IMR-90 (cell line): ENCODE measurements at regions not wholly inside any gene's neighbourhood (a gene's known extent, or its start where the extent isn't known, plus 50 kb on each side); places are given as distances from the start of the nearest gene placed in this dataset.

Experiments used
- ATAC-seq: fragments of 200-7000 bp; cut with Tn5 transposase; 2 replicates; pipeline ENCODE4 v1.9.1; 2020; ENCODE audit warnings: low read depth, mild to moderate bottlenecking, moderate library complexity
- BruUV-seq: library from RNA; stranded (reverse); fragments of 400-500 nt; replicated peaks from 2 replicates; lab custom pipeline; 2021; lab: Mats Ljungman, UMichigan
- CTCF ChIA-PET: fragments of 300-600 bp; formaldehyde crosslinking; extraction: SDS; loops from one replicate; lab custom pipeline; 2021; ENCODE audit warnings: antibody characterized with exemption; lab: Yijun Ruan, JAX
- POLR2A ChIA-PET: fragments of 300-600 bp; sonication (Branson Sonifier 250); formaldehyde crosslinking; loops from one replicate; lab custom pipeline; 2022; ENCODE audit warnings: antibody characterized with exemption; ENCODE audit not compliant: unreplicated experiment; lab: Charles Lee
- DNase-seq: peaks from one replicate; pipeline ENCODE4 v3.0.0; 2013
- H2AFZ ChIP-seq: replicated peaks from 2 replicates; pipeline ENCODE3; 2013; ENCODE audit warnings: low read length, mild to moderate bottlenecking; ENCODE audit not compliant: poor library complexity
- H2AK5ac ChIP-seq: 2 replicates; pipeline ENCODE4 v1.6.1; 2013; ENCODE audit warnings: low read depth, low read length, inconsistent platforms
- H2AK9ac ChIP-seq: replicated peaks from 2 replicates; pipeline ENCODE3; 2013; ENCODE audit warnings: mild to moderate bottlenecking, low read depth, low read length, moderate library complexity; ENCODE audit not compliant: poor library complexity
- H2BK120ac ChIP-seq: 2 replicates; pipeline ENCODE4 v1.6.1; 2013; ENCODE audit warnings: low read depth, low read length, inconsistent platforms
- H2BK15ac ChIP-seq: 3 replicates; pipeline ENCODE4 v1.6.1; 2013; ENCODE audit warnings: low read depth, low read length, inconsistent platforms
- H2BK20ac ChIP-seq: 2 replicates; pipeline ENCODE4 v1.6.1; 2013; ENCODE audit warnings: low read depth, mild to moderate bottlenecking, inconsistent platforms, low read length, moderate library complexity
- H2BK5ac ChIP-seq: 2 replicates; pipeline ENCODE4 v1.6.1; 2013; ENCODE audit warnings: mild to moderate bottlenecking, low read depth, low read length, inconsistent platforms; ENCODE audit not compliant: poor library complexity, severe bottlenecking
- H3K14ac ChIP-seq: replicated peaks from 2 replicates; pipeline ENCODE4 v1.6.1; 2013; ENCODE audit warnings: low read depth, low read length, inconsistent platforms
- H3K18ac ChIP-seq: 2 replicates; pipeline ENCODE4 v1.6.1; 2013; ENCODE audit warnings: low read depth, low read length, control low read depth
- H3K23ac ChIP-seq: 2 replicates; pipeline ENCODE4 v1.6.1; 2013; ENCODE audit warnings: low read depth, low read length, inconsistent platforms
- H3K27ac ChIP-seq: 2 replicates; pipeline ENCODE4 v1.5.1; 2013; ENCODE audit warnings: mild to moderate bottlenecking, control low read depth, low read length; ENCODE audit not compliant: insufficient read depth
- H3K27me3 ChIP-seq: 2 replicates; pipeline ENCODE4 v1.6.1; 2013; ENCODE audit warnings: low read length; ENCODE audit not compliant: control insufficient read depth, insufficient read depth
- H3K36me3 ChIP-seq: 2 replicates; pipeline ENCODE4 v1.6.1; 2013; ENCODE audit warnings: low read length, mixed read lengths; ENCODE audit not compliant: control insufficient read depth, insufficient read depth
- H3K4ac ChIP-seq: 2 replicates; pipeline ENCODE4 v1.6.1; 2013; ENCODE audit warnings: low read depth, low read length, inconsistent platforms
- H3K4me1 ChIP-seq: 2 replicates; pipeline ENCODE4 v1.6.1; 2013; ENCODE audit warnings: low read length, mixed read lengths; ENCODE audit not compliant: control insufficient read depth, insufficient read depth
- H3K4me2 ChIP-seq: 2 replicates; pipeline ENCODE4 v1.6.1; 2013; ENCODE audit warnings: low read depth, mild to moderate bottlenecking, control low read depth, low read length, moderate library complexity
- H3K4me3 ChIP-seq: 2 replicates; pipeline ENCODE4 v1.5.1; 2013; ENCODE audit warnings: low read depth, mild to moderate bottlenecking, control low read depth, low read length, moderate library complexity; ENCODE audit not compliant: insufficient read depth
- H3K56ac ChIP-seq: 2 replicates; pipeline ENCODE4 v1.6.1; 2013; ENCODE audit warnings: low read length, inconsistent platforms; ENCODE audit not compliant: insufficient read depth; ENCODE audit errors: extremely low read depth
- H3K79me1 ChIP-seq, 2 experiments: 2 replicates each; pipeline ENCODE4 v1.6.1; 2013; ENCODE audit warnings: low read length in 2 of 2, inconsistent platforms in 1 of 2, low read depth in 1 of 2
- H3K9ac ChIP-seq: 2 replicates; pipeline ENCODE4 v1.6.1; 2013; ENCODE audit warnings: low read depth, low read length, control low read depth
- H3K9me1 ChIP-seq: 2 replicates; pipeline ENCODE4 v1.6.1; 2013; ENCODE audit warnings: low read length, inconsistent platforms; ENCODE audit not compliant: insufficient read depth
- H3K9me3 ChIP-seq: 2 replicates; pipeline ENCODE4 v1.6.1; 2013; ENCODE audit warnings: low read length; ENCODE audit not compliant: control insufficient read depth, insufficient read depth
- H4K20me1 ChIP-seq: 2 replicates; pipeline ENCODE4 v1.6.1; 2013; ENCODE audit warnings: low read length, inconsistent platforms; ENCODE audit not compliant: insufficient read depth
- H4K5ac ChIP-seq: 2 replicates; pipeline ENCODE4 v1.6.1; 2013; ENCODE audit warnings: mild to moderate bottlenecking, low read depth, low read length, control low read depth
- H4K8ac ChIP-seq, 2 experiments: 2 replicates each; pipeline ENCODE4 v1.6.1; 2013; ENCODE audit warnings: low read depth in 2 of 2, low read length in 2 of 2, control low read depth in 1 of 2, inconsistent platforms in 1 of 2
- H4K91ac ChIP-seq: 2 replicates; pipeline ENCODE4 v1.6.1; 2013; ENCODE audit warnings: low read depth, low read length, inconsistent platforms; ENCODE audit not compliant: insufficient read depth
- BHLHE40 ChIP-seq: fragments of 150-350 bp; IDR thresholded peaks from 2 replicates; pipeline ENCODE4 v1.6.1; 2016; ENCODE audit warnings: mild to moderate bottlenecking, low read depth, low read length
- CEBPB ChIP-seq: IDR thresholded peaks from 2 replicates; pipeline ENCODE4 v1.6.1; 2012; ENCODE audit warnings: low read depth, low read length, improper control_type of control experiment
- CHD1 ChIP-seq: IDR thresholded peaks from 2 replicates; pipeline ENCODE4 v1.6.1; 2012; ENCODE audit warnings: low read depth, low read length, improper control_type of control experiment
- CTCF ChIP-seq: conservative IDR thresholded peaks from 2 replicates; pipeline ENCODE4 v1.5.1; 2012; ENCODE audit warnings: mild to moderate bottlenecking, low read depth, low read length, improper control_type of control experiment
- FOS ChIP-seq: fragments of 150-350 bp; IDR thresholded peaks from 2 replicates; pipeline ENCODE4 v1.6.1; 2016; ENCODE audit warnings: low read depth, low read length
- NFE2L2 ChIP-seq: fragments of 150-350 bp; IDR thresholded peaks from 2 replicates; pipeline ENCODE4 v1.6.1; 2016; ENCODE audit warnings: low read depth, mild to moderate bottlenecking, low read length
- POLR2A ChIP-seq: IDR thresholded peaks from 2 replicates; pipeline ENCODE4 v1.6.1; 2012; ENCODE audit warnings: mild to moderate bottlenecking, low read depth, low read length
- RAD21 ChIP-seq: IDR thresholded peaks from 2 replicates; pipeline ENCODE4 v1.6.1; 2012; ENCODE audit warnings: low read length, improper control_type of control experiment
- RCOR1 ChIP-seq: IDR thresholded peaks from 2 replicates; pipeline ENCODE4 v1.6.1; 2012; ENCODE audit warnings: mild to moderate bottlenecking, low read length, improper control_type of control experiment; ENCODE audit not compliant: insufficient replicate concordance
- RFX5 ChIP-seq: IDR thresholded peaks from 2 replicates; pipeline ENCODE4 v1.8.0; 2012; ENCODE audit warnings: low read depth, mild to moderate bottlenecking, low read length, moderate library complexity
- SMC3 ChIP-seq: fragments of 150-350 bp; IDR thresholded peaks from 2 replicates; pipeline ENCODE4 v1.6.1; 2016; ENCODE audit warnings: low read depth, mild to moderate bottlenecking, antibody characterized with exemption, low read length, moderate library complexity
- WGBS, 2 experiments: methylation state at CpG; one replicate each; pipeline versions ENCODE4 v1.1.5 to v1.1.7; 2013; ENCODE audit warnings: missing lambda C conversion rate in 2 of 2; ENCODE audit not compliant: insufficient read length in 1 of 2; ENCODE audit errors: extremely low coverage in 2 of 2; 5-methylcytosine and 5-hydroxymethylcytosine counted together
- dilution Hi-C: fragments of 300-500 bp; cut with HindIII; formaldehyde crosslinking; loops from one replicate; pipeline ENCODE4 v1.14.3; 2018; ENCODE audit warnings: low sequenced_read_pairs; ENCODE audit not compliant: unreplicated experiment
- in situ Hi-C: fragments of 300-500 bp; cut with MboI; formaldehyde crosslinking; loops from 3 replicates; pipeline ENCODE4 v1.14.3; 2019; ENCODE audit warnings: low sequenced_read_pairs, inconsistent platforms, mixed read lengths
- intact Hi-C: fragments of 100-400 bp; cut with micrococcal nuclease; formaldehyde crosslinking; loops from 2 replicates; pipeline ENCODE4 v1.10.0; 2022
- TF ChIP-seq, protein P1 (sequence below): fragments of 150-350 bp; IDR thresholded peaks from 2 replicates; pipeline ENCODE4 v1.6.1; 2016; ENCODE audit warnings: low read depth, mild to moderate bottlenecking, low read length, moderate library complexity, borderline replicate concordance

GRCh38 chr12:118637767-118638370 lies 261.5 kb downstream of the SUDS3 start:
- in situ Hi-C loops = no loop called here
- Histone ChIP-seq H3K23ac (no peak overlapping the region), H3K9me1 (no peaks in the 10 kb centered on the region), H3K4me2 (no peak overlapping the region), H4K20me1 (no peaks in the 10 kb centered on the region), H2BK5ac (no peak overlapping the region), H2AFZ (no peak overlapping the region), H2BK120ac (no peak overlapping the region), H4K5ac (no peak overlapping the region), H3K18ac (no peak overlapping the region), H3K4me3 (no peak overlapping the region), H2AK9ac (no peak overlapping the region), H3K9ac (no peak overlapping the region), H2BK15ac (no peak overlapping the region), H4K91ac (no peak overlapping the region), H4K8ac (no peak overlapping the region), H2AK5ac (no peak overlapping the region), H3K4ac (no peak overlapping the region), H2BK20ac (no peak overlapping the region), H3K27me3 (no peaks in the 10 kb centered on the region), H3K14ac (no peak overlapping the region), H3K79me1 (no peaks in the 10 kb centered on the region), H3K4me1 (no peaks in the 10 kb centered on the region), H3K56ac (no peak overlapping the region), H3K36me3 (no peaks in the 10 kb centered on the region), H3K27ac (no peak overlapping the region), H3K9me3 (peaks cover 16% of the 10 kb centered on the region)
- ATAC-seq (no peak), DNase-seq (no peak)
- intact Hi-C loops = no loop called here
- BruUV-seq = no TSS peak
- ChIA-PET CTCF (no interaction called here), POLR2A (no interaction called here)
- dilution Hi-C loops = no loop called here
- TF ChIP-seq CHD1 (no peak), RAD21 (no peak), FOS (no peak), CEBPB (no peak), BHLHE40 (no peak), SMC3 (no peak), POLR2A (no peak), CTCF (no peak), NFE2L2 (no peak), RCOR1 (no peak), RFX5 (no peak)
- TF ChIP-seq, protein P1, sequence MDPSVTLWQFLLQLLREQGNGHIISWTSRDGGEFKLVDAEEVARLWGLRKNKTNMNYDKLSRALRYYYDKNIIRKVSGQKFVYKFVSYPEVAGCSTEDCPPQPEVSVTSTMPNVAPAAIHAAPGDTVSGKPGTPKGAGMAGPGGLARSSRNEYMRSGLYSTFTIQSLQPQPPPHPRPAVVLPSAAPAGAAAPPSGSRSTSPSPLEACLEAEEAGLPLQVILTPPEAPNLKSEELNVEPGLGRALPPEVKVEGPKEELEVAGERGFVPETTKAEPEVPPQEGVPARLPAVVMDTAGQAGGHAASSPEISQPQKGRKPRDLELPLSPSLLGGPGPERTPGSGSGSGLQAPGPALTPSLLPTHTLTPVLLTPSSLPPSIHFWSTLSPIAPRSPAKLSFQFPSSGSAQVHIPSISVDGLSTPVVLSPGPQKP = no peak
- WGBS, 2 experiments = 10% methylated on average over 2 of the region's 7 CpGs; no CpG with 5 or more reads in 1 of the 2 experiments
